ENCODE measurements at regions not wholly inside any gene's neighbourhood (a gene's known extent, or its start where the extent isn't known, plus 50 kb on each side); places are given as distances from the start of the nearest gene placed in this dataset.
"Not testable (repeated sequence)": the region's sequence is repeated elsewhere in the genome, so short reads cannot be mapped to it uniquely, and the experiment has no call there.

DNA sequence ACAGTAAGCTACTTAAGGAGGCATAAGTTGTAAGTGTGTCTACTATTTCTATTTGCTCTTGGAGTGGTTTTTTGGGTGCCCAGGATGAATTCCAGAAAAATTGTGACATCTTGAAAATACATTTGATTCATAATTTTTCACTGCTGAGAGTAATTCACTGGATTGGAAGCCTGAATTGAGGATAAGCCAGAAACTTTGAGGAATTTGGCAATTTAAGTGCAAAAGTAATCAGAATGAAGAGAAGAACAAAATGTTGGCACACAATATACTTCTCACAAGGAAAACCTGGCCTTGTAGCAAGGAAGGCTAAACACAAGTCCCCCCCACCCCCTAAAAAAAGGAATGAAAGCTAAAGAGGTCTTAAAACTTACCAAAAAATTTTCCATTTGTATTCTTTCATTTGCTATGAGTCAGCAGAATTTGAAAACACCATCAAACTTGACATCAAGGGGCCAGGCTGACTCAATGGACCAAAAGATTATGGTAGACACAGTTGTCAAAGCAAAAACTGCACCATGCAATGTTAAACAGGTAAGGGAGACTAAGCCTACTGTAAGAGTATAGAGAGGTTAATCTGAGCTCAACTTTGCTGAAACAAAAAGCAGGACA lies 840.0 kb downstream of the FRK start:
- DNase-seq: peak; percentile 14

DNA sequence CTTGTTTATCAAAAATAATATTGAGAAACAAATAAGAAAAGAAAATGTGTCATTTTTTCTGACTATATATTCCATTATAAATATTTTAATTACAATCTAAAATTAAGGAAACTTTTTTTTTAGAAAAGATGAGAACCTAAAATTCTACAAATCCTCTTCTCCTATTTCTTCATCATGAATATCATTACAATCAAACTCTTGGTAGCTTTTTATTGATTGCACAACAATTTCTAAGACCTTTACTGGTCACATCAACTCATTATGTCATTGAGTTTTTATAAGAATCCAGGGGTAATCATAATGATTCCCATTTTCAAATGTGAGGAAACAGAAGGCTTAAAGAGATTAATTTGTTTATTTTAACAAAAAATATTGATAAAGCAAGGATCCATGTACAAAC lies 841.0 kb downstream of the FRK start:
- DNase-seq: no peak

DNA sequence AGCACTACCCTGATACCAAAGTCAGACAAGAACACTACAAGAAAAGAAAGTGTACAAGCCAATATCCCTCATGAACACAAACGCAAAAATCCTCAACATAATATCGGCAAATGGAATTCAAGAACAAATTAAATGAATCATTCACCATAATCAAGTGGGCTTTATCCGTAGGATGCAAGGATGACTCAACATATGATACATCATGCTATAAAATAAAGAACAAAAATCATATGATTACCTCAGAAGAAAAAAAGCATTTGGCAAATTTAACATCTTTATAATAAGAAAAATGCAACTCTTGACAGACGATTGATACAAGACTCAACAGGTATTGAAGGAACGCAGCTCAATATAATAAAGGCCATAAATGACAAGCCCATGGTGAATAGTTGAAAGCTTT lies 843.9 kb downstream of the FRK start:
- no peak for DNase-seq

DNA sequence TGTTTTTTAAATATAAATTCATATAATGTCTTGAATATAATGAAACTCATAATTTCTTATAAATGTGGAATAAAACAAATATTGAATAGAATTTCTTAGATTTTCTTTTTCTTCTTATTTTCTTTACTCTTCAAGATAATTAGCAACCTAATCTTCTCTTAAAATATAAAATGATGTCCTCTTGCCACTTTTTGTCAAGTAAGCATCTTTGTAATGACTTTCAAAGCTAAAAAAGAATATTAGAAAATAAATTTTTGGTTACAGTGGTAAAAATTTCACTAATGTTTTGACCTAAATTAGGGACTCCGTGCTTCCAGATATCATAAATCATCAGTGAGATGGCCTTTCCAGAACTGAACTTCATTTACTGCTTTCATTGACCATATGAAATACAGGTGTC lies 846.4 kb downstream of the FRK start:
- no peak for DNase-seq

DNA sequence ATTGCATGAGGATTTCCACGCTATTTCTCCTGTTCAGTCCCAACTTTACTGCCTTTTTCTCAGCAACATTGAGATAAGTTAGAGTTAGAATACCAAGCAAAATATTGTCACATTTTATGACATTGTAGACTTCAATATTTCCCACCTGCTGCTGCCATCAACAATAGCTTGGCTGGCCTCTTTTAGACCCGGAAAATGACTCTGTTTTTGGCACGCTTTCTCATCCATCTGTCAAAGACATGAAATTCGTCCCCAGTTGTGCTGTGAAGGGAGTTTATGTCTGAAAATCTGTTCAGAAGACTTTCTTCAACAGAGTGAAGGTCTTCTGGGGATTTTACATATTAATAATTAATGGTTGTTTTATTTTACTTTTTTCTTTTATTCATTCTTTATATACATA lies 857.3 kb downstream of the FRK start:
- DNase-seq: peak; percentile 51

DNA sequence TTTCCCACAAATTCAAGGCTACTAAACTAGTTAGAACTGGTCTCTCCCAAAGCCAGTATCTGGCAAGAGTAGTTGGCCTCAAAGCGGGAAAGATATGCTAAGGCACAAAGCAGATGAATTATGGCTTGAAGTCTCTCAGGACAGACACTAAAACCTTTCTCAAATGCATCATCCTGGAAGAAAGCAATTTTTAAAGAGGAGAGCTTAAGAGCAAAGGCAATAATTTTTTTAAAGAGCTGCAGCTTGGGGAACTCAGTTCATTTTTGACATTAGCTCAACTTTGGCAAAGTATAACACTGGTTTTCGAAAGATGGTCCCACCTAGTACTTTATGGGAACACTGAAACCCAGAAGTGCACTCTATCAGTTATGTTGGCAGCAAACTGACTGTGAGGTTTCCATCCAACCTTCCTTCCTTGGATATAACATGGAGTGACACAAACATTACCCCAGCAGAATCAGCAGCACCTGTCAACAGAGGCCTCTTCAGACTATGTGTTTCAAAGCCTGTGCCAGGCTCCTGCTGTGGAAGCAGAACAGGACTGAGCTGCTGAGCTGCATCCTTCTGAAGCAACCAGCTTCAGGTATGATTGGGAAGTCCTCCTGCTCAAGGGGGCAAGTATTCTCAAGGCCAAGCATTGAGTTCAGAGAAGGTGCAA lies 852.3 kb upstream of the HS3ST5 start:
- peak; percentile 48 for DNase-seq

DNA sequence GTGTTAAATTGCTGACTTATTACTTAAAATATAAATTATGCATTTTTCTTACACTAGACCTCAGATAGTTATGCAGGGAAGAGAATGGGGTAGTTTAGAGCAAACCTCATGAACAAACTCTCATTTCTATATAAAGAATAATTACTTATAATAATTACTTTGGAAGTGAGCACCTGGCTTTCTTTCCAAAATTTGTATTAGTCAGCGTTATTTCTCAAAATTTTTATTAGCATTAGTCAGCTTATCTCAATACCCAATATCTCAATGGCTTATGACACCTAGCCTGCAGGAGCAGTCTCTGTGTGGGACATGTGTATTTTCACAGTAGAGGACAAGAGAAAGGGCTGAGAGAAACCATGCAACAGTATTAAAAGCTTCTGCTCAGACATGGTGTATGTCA lies 849.2 kb upstream of the HS3ST5 start:
- DNase-seq: no peak

DNA sequence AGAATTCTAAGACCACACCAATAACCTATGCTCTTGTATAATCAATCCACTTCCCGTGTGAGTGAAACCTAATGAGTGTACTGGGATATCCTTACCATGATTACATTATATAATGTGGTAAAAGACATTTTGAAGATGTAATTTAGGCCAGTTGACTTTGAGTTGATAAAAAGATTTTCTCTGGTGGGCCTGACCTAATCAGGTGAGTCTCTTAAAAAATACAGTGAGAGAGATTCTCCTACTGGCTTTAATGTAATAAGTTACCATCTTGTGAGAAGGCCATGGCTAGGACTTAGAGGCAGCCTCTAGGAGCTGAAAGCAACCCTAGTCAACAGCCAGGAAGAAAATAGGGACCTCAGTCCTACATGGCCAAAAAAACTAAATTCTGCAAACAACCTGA lies 847.7 kb upstream of the HS3ST5 start:
- no peak for DNase-seq

DNA sequence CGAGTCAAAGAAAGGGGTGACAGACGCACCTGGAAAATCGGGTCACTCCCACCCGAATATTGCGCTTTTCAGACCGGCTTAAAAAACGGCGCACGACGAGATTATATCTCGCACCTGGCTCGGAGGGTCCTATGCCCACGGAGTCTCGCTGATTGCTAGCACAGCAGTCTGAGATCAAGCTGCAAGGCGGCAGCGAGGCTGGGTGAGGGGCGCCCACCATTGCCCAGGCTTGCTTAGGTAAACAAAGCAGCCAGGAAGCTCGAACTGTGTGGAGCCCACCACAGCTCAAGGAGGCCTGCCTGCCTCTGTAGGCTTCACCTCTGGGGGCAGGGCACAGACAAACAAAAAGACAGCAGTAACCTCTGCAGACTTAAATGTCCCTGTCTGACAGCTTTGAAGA lies 832.6 kb upstream of the HS3ST5 start:
- not testable (repeated sequence) for DNase-seq

DNA sequence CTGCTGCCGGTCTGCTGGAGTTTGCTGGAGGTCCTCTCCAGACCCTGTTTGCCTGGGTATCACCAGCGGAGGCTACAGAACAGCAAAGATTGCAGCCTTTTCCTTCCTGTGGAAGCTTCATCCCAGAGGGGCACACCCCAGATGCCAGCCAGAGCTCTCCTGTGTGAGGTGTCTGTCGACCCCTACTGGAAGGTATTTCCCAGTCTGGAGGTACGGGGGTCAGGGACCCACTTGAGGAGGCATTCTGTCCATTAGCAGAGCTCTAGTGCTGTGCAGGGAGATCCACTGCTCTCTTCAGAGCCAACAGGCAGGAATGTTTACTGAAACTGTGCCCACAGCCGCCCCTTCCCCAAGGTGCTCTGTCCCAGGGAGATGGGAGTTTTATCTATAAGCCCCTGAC lies 823.1 kb upstream of the HS3ST5 start:
- DNase-seq: not testable (repeated sequence)

DNA sequence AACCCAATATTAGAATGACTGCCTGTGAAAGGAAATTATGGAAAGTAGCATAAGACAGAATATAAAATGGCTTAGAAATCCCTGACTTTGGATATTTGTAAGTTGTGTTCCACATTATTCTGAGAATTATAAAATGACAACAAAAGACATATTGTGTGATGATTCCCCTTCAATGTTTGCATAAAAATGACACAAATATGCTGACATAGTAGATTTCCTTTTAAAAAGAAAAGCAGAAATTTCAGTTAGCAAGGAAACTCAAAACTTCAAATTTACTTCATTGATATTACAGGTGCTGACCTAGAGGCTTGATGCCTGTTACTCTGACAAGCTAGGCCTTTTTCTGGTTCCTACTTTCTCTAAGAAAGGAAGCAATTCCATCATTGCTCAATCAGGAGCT lies 816.9 kb upstream of the HS3ST5 start:
- no peak for DNase-seq

DNA sequence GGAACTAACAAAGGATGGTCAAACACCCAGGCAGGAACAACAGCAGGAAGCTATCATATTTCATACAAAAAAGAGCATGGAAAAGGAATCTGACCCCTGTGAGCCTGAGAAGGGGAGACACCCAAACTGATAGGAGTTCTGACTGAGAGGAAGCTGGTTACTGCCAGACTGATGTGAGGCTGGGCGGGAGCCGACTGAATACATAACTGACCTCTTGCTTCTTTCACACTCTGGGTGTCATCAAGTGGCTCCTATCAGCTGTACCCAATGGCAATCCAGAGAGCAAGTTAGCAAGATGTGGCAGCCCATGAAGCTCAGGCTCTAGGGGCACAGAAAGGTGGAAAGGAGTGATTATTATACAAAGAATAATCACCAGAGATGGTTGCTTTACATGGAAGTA lies 795.1 kb upstream of the HS3ST5 start:
- no peak for DNase-seq

DNA sequence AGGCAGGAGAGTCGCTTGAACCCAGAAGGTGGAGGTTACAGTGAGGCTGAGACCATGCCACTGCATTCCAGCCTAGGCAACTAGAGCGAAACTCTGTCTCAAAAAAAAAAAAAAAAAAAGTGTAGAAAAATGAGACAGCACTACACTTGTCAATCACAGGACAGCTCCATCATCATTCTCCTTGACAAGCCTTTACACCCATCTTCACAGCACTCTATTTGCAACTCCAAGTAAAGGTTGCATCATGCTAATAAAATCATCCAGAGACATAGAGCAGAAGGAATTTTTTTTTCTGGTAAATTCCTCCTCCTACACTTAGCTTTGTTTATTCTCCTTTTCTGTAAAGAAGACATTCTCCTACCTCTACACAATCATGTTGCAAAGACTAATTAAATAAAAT lies 791.0 kb upstream of the HS3ST5 start:
- DNase-seq: no peak

DNA sequence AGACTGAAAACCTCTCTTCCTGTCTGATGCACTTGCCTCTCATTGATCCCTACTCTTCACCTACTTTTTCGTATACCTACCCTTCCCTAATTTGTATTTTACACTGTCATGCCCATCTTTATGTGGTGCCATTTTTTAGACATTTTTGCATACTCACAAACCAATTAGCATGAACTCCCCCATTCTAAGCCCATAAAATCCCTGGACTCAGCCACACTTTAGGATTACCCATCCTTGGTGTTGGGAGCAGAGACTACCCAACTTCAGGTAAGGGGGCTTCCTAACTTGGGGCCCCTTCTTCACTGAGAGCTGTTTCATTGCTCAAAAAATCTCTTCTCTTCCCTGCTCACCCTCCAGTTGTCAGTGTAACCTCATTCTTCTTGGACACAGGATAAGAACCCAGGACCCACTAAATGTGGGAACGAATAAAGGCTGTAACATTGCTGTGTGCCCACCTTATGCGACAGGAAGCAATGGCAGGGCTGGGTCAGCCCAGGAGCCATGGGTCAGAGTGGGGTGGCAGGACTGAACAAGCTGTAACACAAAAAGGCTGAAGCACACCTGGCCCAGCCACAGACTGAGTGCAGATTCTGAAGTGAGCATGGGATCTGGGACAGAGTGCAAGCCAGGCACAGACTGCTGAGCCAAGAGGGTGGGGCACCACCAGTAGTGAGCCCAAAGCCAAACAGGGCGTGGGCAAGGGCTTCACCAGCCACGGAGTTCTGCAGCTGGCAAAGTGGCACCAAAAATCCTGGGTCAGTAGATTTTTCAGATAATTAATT lies 789.1 kb upstream of the HS3ST5 start:
- no peak for DNase-seq

DNA sequence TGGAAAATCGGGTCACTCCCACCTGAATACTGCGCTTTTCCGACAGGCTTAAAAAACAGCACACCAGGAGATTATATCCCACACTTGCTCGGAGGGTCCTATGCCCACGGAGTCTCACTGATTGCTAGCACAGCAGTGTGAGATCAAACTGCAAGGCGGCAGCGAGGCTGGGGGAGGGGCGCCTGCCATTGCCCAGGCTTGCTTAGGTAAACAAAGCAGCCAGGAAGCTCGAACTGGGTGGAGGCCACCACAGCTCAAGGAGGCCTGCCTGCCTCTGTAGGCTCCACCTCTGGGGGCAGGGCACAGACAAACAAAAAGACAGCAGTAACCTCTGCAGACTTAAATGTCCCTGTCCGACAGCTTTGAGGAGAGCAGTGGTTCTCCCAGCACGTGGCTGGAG lies 778.7 kb upstream of the HS3ST5 start:
- DNase-seq: not testable (repeated sequence)

DNA sequence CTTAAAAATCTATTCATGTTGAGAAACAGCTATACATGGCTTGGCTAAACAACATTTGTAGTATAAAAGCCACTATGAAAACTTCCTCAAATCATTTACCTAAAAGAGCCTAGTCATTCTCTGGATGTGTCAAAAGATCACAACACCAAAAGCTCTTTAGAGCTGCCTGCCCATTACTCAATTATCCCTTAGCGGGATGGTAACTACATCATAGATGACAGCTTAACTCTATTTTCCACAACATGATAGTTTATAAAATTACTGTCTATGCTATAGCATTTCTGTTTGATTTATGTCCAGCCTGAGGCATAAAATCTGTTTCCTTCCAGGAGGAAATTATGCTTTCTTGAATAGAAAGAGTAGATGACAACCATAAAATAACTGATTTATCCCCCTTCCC lies 777.6 kb upstream of the HS3ST5 start:
- DNase-seq: no peak

DNA sequence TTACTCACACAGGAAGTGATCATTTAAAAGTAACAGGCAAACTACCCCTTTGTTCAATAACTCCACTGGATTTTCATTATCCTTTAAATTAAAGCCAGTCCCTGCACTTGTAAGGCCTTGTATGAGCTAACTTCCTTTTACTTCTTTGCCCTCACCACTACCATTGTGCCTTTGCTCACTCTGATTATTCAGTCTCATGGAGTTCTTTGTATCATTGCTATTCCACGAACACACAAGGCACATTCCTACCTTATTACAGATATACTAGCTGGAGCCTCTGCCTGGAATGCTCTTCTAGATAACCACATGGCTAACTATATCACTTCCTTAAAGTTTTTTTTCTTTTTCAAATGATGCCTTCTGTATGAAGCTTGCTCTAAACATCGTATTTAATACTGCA lies 748.6 kb upstream of the HS3ST5 start:
- no peak for DNase-seq

DNA sequence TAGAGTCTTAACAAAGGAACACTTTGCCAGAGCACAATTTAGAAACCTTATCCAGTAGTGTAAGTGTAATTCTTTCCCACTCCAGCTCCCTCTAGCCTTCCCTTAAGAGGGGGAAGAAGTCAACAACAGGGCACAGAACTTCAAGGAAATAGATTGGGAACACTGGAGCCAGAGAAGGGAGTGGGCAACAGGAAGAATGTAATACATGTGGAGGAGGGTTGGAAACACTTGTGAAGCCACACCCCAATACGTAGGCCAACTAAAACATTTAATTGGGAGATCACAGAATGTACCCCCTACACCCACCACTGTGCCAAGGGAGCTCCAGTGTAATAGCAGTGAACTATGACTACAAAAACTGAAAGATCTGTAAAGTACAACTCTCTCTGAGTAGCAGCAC lies 735.7 kb upstream of the HS3ST5 start:
- no peak for DNase-seq

DNA sequence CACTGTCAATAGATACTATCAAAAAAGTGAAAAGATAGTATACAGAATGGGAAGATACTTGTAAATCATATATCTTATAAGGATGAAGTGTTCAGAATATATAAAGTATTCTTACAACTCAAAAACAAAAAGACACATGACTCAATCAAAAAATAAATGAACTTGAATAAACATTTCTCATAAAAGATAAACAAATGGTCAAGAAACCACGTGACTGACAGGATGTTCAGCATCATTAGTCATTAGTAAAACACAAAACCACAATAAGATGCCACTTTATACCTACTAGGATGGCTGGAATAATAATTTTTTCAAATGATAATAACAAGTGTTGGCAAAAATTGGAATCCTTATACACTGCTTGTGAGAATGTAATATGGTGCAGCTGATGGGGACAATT lies 729.1 kb upstream of the HS3ST5 start:
- DNase-seq: no peak

DNA sequence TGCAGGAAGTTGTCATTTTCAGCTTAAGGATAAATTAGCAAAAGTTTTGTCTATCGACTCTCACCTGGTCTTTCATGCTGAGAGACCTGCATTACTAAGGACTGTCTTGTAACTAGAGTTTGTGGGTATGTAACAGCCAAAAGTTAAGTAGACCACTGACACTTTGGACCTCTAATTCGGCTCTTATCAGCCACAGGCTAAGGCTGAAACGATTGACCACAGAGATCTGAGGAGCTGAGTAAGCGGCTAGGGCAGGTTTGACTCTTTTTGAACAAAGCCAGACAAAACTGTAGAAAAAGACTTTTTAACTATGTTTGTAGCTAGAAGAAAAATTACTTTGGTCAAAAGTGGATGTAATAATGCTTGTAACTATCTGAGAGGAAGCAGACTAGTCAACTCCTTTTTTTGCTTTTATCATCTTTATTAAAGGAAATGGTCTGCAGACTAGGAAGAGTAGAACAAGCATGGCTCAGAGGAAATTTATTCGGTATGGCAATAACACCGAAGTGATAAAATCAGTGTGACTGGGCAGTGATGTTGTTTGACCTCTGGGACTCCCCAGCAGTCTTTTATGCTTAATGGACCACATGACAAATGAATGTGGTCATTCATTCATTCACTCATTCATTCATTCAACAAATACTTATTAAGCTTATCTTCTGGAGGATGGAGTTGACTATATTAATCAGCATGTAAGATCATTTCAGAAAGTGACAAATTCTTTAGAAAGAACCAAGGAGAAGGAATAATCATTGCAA lies 725.0 kb upstream of the HS3ST5 start:
- DNase-seq: no peak

DNA sequence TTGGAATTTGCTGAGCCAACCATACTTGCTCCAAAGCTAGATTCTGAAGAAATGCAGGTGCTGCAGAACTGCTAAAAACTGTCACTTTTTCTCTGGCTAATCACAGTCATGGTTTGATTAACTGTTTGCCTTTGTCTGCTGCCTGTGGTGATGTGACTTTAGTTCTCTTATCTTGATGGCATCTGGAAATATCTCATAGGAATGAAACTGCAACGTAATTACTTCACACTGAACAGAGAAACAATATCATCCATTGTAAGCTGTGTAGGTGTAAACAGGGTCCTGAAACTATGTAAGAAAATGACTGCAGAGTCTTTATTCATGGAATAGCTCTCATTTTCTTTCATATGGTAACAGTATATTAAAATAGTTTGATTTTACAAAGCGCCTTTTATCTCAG lies 721.9 kb upstream of the HS3ST5 start:
- DNase-seq: no peak

DNA sequence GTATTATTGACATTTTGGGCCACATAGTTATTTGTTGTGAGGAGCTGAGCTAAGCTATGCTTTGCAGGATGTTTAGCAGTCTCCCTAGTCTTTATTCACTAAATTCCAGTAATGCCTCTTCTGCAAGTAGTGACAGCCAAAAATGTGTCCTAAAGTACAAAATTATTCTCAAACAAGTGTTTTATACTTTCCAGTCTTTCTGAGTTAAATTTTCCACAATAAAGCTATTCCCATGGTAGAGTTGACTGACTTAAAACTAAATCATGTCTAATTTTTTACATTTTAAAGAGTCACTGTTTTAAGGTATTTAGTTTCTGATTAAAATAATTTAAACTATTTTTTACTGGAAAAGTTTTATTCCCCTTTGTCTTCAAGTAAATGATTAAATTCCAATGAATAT lies 717.8 kb upstream of the HS3ST5 start:
- peak; percentile 16 for DNase-seq
